ENCODE measurements at regions not wholly inside any gene's neighbourhood (a gene's known extent, or its start where the extent isn't known, plus 50 kb on each side); places are given as distances from the start of the nearest gene placed in this dataset.

DNA sequence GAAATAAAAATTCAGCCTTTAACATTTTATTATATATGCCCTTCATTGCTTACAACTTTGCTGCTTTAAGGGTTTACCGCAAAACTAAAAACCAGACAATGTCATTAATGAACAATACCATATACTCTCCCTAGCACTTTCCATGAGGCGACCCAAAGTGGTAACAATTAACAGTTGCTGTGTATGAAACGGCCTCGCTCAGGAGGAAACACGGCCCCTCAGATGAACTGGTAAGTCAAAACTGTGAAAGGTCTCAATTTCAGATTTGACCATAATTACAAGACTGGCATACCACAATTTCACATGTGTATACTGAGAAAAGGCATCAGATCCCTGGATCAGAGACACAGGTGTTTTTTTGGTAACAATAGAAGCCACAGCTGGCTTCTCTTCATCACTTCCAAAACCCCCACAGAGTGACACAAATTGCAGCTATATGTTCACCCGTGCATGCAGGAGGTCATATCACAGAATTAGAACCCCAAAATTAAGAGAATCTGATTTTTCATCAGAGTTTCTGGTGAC lies 611.9 kb upstream of the ADAMTS5 start:
- H3K36me3 ChIP-seq (ENCODE audit: control insufficient read depth, insufficient read depth, low read length), result no peaks in the 10 kb centered on the region
- H3K27me3 ChIP-seq (ENCODE audit: control insufficient read depth in 2 of 2, insufficient read depth in 2 of 2, low read length in 2 of 2), result no peaks in the 10 kb centered on the region
- BruUV-seq (replicated peaks), result no TSS peak
- H2AFZ ChIP-seq (ENCODE audit: low read depth, low read length), result no peak overlapping the region
- no peaks in the 10 kb centered on the region for H3K79me2 ChIP-seq (ENCODE audit: control insufficient read depth, insufficient read depth, low read length)
- ATAC-seq (no peak), DNase-seq (ENCODE audit: extremely low read depth in 1 of 4, low spot score in 3 of 4) (no peak), FAIRE-seq (no peak)
- H3K4me3 ChIP-seq, result no peak overlapping the region
- no peak overlapping the region for H3K4me2 ChIP-seq (ENCODE audit: insufficient read depth, low read length)
- WGBS (ENCODE audit: insufficient coverage, low coverage, missing lambda C conversion rate), result 1% methylated on average over 6 of the region's 6 CpGs
- intact Hi-C loops (cut with micrococcal nuclease) (no loop called here), in situ Hi-C loops (cut with MboI) (no loop called here)
- CTCF ChIA-PET (ENCODE audit: low intra/inter-chr PET ratio), result no interaction called here
- H3K9ac ChIP-seq (ENCODE audit: insufficient read depth in 1 of 2, low read depth in 2 of 2, low read length in 2 of 2), result no peak overlapping the region
- POLR2A ChIA-PET, result no interaction called here
- no peak overlapping the region for H3K27ac ChIP-seq (ENCODE audit: extremely low read depth, low read depth, low read length)
- H3K4me1 ChIP-seq (replicated peaks in 1 of 2; ENCODE audit: control insufficient read depth in 2 of 2, insufficient read depth in 2 of 2, low read length in 2 of 2), result no peaks in the 10 kb centered on the region
- no peaks in the 10 kb centered on the region for H3K9me1 ChIP-seq (ENCODE audit: control insufficient read depth, insufficient read depth, low read length)
- H4K20me1 ChIP-seq (replicated peaks; ENCODE audit: control insufficient read depth, insufficient read depth, low read length), result no peaks in the 10 kb centered on the region
- H3K9me3 ChIP-seq (replicated peaks; ENCODE audit: control insufficient read depth, insufficient read depth, low read depth, low read length), result 0 out of 2 replicates have a peak, but pooled peaks cover 2% of the 10 kb centered on the region
- TF ChIP-seq CHD7 (IDR thresholded peaks at IDR 0.05; ENCODE audit: low read depth, low read length) (no peak), LARP7 (IDR thresholded peaks at IDR 0.05) (no peak), ARID1B (IDR thresholded peaks at IDR 0.05) (no peak), HSF4 (CRISPR knock-in tag; IDR thresholded peaks at IDR 0.05; ENCODE audit: borderline replicate concordance) (no peak), HNRNPH1 (optimal IDR thresholded peaks at IDR 0.05; ENCODE audit: low read depth, low read length) (no peak)
- TF ChIP-seq, protein P1, sequence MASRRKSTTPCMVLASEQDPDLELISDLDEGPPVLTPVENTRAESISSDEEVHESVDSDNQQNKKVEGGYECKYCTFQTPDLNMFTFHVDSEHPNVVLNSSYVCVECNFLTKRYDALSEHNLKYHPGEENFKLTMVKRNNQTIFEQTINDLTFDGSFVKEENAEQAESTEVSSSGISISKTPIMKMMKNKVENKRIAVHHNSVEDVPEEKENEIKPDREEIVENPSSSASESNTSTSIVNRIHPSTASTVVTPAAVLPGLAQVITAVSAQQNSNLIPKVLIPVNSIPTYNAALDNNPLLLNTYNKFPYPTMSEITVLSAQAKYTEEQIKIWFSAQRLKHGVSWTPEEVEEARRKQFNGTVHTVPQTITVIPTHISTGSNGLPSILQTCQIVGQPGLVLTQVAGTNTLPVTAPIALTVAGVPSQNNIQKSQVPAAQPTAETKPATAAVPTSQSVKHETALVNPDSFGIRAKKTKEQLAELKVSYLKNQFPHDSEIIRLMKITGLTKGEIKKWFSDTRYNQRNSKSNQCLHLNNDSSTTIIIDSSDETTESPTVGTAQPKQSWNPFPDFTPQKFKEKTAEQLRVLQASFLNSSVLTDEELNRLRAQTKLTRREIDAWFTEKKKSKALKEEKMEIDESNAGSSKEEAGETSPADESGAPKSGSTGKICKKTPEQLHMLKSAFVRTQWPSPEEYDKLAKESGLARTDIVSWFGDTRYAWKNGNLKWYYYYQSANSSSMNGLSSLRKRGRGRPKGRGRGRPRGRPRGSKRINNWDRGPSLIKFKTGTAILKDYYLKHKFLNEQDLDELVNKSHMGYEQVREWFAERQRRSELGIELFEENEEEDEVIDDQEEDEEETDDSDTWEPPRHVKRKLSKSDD (conservative IDR thresholded peaks at IDR 0.05; ENCODE audit: low read length), result no peak
- TF ChIP-seq, protein P2, sequence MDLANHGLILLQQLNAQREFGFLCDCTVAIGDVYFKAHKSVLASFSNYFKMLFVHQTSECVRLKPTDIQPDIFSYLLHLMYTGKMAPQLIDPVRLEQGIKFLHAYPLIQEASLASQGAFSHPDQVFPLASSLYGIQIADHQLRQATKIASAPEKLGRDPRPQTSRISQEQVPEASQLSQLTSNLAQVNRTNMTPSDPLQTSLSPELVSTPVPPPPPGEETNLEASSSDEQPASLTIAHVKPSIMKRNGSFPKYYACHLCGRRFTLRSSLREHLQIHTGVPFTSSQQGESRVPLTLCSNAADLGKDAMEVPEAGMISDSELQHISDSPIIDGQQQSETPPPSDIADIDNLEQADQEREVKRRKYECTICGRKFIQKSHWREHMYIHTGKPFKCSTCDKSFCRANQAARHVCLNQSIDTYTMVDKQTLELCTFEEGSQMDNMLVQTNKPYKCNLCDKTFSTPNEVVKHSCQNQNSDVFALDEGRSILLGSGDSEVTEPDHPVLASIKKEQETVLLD (IDR thresholded peaks at IDR 0.05), result no peak
